HFFc6 (cell line): ENCODE measurements at regions not wholly inside any gene's neighbourhood (a gene's known extent, or its start where the extent isn't known, plus 50 kb on each side); places are given as distances from the start of the nearest gene placed in this dataset.

Experiments
- DNase-seq: peaks from one replicate; pipeline ENCODE4 v3.0.0-alpha.2; 2018
- H3K27ac Mint-ChIP-seq: 2 replicates; pipeline ENCODE4 v1.8.0; 2020; ENCODE audit warnings: mild to moderate bottlenecking, mixed read lengths
- H3K27me3 Mint-ChIP-seq: 2 replicates; pipeline ENCODE4 v1.8.0; 2021; ENCODE audit warnings: mild to moderate bottlenecking, moderate library complexity, mixed read lengths; ENCODE audit not compliant: insufficient read depth
- H3K36me3 Mint-ChIP-seq: 2 replicates; pipeline ENCODE4 v1.8.0; 2021; ENCODE audit warnings: low read depth, mixed read lengths
- H3K4me1 Mint-ChIP-seq: 2 replicates; pipeline ENCODE4 v1.8.0; 2020; ENCODE audit warnings: low read depth, mixed read lengths
- H3K4me3 Mint-ChIP-seq: 2 replicates; pipeline ENCODE4 v1.8.0; 2020; ENCODE audit warnings: mild to moderate bottlenecking, moderate library complexity, mixed read lengths
- H3K9me3 Mint-ChIP-seq: 2 replicates; pipeline ENCODE4 v1.8.0; 2020; ENCODE audit warnings: mild to moderate bottlenecking, mixed read lengths
- TF ChIP-seq, protein P1 (sequence below): fragments of 200-600 bp; sonication (generic); IDR thresholded peaks from 2 replicates; pipeline ENCODE4 v1.5.0; 2021; ENCODE audit warnings: antibody characterized with exemption, mild to moderate bottlenecking

DNA sequence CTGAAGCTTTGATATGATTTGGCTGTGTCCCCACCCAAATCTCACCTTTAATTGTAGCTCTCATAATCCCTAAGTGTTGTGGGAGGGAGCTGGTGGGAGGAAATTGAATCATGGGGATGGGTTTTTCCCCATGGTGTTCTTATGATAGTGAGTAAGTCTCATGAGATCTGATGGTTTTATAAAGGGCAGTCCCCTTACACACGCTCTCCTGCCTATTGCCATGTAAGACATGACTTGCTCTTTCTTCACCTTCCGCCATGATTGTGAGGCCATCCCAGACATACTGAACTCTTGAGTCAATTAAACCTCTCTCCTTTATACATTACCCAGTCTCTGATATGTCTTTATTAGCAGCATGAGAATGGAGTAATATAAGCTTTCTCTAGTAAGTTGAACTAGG lies 261.9 kb downstream of the HLX start:
- peaks cover 5% of the 10 kb centered on the region for H3K36me3 Mint-ChIP-seq
- no peaks in the 10 kb centered on the region for H3K9me3 Mint-ChIP-seq
- H3K4me3 Mint-ChIP-seq: no peak overlapping the region
- H3K4me1 Mint-ChIP-seq: peaks cover 19% of the 10 kb centered on the region
- TF ChIP-seq, protein P1, sequence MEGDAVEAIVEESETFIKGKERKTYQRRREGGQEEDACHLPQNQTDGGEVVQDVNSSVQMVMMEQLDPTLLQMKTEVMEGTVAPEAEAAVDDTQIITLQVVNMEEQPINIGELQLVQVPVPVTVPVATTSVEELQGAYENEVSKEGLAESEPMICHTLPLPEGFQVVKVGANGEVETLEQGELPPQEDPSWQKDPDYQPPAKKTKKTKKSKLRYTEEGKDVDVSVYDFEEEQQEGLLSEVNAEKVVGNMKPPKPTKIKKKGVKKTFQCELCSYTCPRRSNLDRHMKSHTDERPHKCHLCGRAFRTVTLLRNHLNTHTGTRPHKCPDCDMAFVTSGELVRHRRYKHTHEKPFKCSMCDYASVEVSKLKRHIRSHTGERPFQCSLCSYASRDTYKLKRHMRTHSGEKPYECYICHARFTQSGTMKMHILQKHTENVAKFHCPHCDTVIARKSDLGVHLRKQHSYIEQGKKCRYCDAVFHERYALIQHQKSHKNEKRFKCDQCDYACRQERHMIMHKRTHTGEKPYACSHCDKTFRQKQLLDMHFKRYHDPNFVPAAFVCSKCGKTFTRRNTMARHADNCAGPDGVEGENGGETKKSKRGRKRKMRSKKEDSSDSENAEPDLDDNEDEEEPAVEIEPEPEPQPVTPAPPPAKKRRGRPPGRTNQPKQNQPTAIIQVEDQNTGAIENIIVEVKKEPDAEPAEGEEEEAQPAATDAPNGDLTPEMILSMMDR: no peak
- no peaks in the 10 kb centered on the region for H3K27me3 Mint-ChIP-seq
- DNase-seq: no peak
- H3K27ac Mint-ChIP-seq: no peak overlapping the region

- TF ChIP-seq, protein P1: no peak
- Mint-ChIP-seq H3K4me1 (peaks cover 19% of the 10 kb centered on the region), H3K36me3 (peaks cover 5% of the 10 kb centered on the region), H3K4me3 (no peak overlapping the region), H3K27me3 (no peaks in the 10 kb centered on the region), H3K27ac (no peak overlapping the region), H3K9me3 (no peaks in the 10 kb centered on the region)
- peak; percentile 15 for DNase-seq
Measured at GRCh38 chr1:221141606-221142285, 262.5 kb downstream of the HLX start.

DNA sequence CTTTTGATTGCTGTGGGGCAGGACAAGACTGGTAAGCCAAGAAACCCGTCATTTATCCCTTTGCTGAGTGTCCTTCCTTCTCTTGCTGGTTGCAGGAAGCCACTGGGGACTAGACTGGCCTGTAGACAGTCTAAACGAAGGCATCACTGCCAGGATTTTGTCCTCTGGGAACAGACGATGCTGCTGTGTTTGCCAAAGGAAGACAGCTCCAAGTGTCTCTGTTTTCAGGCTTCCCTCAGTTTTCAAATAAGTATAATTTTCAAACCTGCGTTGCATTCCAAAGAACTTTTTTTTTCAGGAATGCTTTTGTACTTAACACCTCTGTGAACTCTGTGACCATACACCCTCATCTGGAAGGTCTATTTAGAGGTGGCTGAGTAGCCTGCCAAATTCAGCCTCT lies 269.4 kb downstream of the HLX start:
- no peak for DNase-seq
- Mint-ChIP-seq H3K4me3 (no peak overlapping the region), H3K9me3 (peaks cover 5% of the 10 kb centered on the region; the same call in 1 of the 2 replicates), H3K36me3 (no peaks in the 10 kb centered on the region; the same call in 1 of the 2 replicates), H3K4me1 (no peaks in the 10 kb centered on the region), H3K27ac (no peak overlapping the region), H3K27me3 (no peaks in the 10 kb centered on the region)
- TF ChIP-seq, protein P1: no peak

- no peak for DNase-seq
- Mint-ChIP-seq H3K27me3 (0 out of 2 replicates have a peak, but pooled peaks cover 1% of the 10 kb centered on the region), H3K9me3 (peaks cover 5% of the 10 kb centered on the region; the same call in 1 of the 2 replicates), H3K36me3 (no peaks in the 10 kb centered on the region; the same call in 1 of the 2 replicates), H3K4me1 (no peaks in the 10 kb centered on the region), H3K27ac (no peak overlapping the region), H3K4me3 (no peak overlapping the region)
- TF ChIP-seq, protein P1: no peak
Measured at GRCh38 chr1:221149111-221149510, 269.9 kb downstream of the HLX start.

- Mint-ChIP-seq H3K27ac (no peak overlapping the region), H3K27me3 (0 out of 2 replicates have a peak, but pooled peaks cover 1% of the 10 kb centered on the region), H3K4me1 (no peaks in the 10 kb centered on the region), H3K4me3 (no peak overlapping the region), H3K36me3 (no peaks in the 10 kb centered on the region; the same call in 1 of the 2 replicates), H3K9me3 (peaks cover 5% of the 10 kb centered on the region; the same call in 1 of the 2 replicates)
- TF ChIP-seq, protein P1: no peak
- no peak for DNase-seq
Measured at GRCh38 chr1:221149555-221150075, 270.4 kb downstream of the HLX start.
